Activated T-cell treated with anti-CD3 and anti-CD28 coated beads, Interleukin-2, amount 50 U/mL, for 72 hours (primary cell): ENCODE measurements at regions not wholly inside any gene's neighbourhood (a gene's known extent, or its start where the extent isn't known, plus 50 kb on each side); places are given as distances from the start of the nearest gene placed in this dataset.

Experiments used
- ATAC-seq, 2 donors: fragments of 150-1000 bp; cut with Tn5 transposase; replicated peaks in 1 of 2; 2 replicates each; pipeline ENCODE4 v1.10.0; 2021; ENCODE audit warnings: moderate library complexity in 2 of 2, mild to moderate bottlenecking in 1 of 2
- DNase-seq, 2 donors: peaks; one replicate each; pipeline ENCODE4 v3.0.0; 2021 to 2022; ENCODE audit warnings: mixed read lengths in 1 of 2
- H3K27ac Mint-ChIP-seq: one replicate; pipeline ENCODE4 v1.8.0; 2022; ENCODE audit warnings: mild to moderate bottlenecking, moderate library complexity, mixed read lengths
- H3K27me3 Mint-ChIP-seq: one replicate; pipeline ENCODE4 v1.8.0; 2022; ENCODE audit warnings: low read depth, mixed read lengths
- H3K36me3 Mint-ChIP-seq, 2 donors: one replicate each; pipeline ENCODE4 v1.8.0; 2022; ENCODE audit warnings: mixed read lengths in 2 of 2, mild to moderate bottlenecking in 1 of 2; ENCODE audit not compliant: insufficient read depth in 2 of 2
- H3K4me1 Mint-ChIP-seq: one replicate; pipeline ENCODE4 v1.8.0; 2022; ENCODE audit warnings: low read depth, mixed read lengths
- H3K4me3 Mint-ChIP-seq, 2 donors: one replicate each; pipeline ENCODE4 v1.8.0; 2022; ENCODE audit warnings: mild to moderate bottlenecking in 2 of 2, mixed read lengths in 2 of 2, moderate library complexity in 2 of 2
- H3K9me3 Mint-ChIP-seq, 2 donors: one replicate each; pipeline ENCODE4 v1.8.0; 2022; ENCODE audit warnings: mixed read lengths in 2 of 2

- no peaks in the 10 kb centered on the region for H3K9me3 Mint-ChIP-seq
- no peaks in the 10 kb centered on the region for H3K36me3 Mint-ChIP-seq
- no peak overlapping the region for H3K4me3 Mint-ChIP-seq
- DNase-seq = no peak
- H3K27me3 Mint-ChIP-seq = peaks cover 12% of the 10 kb centered on the region
- no peak for ATAC-seq
- no peaks in the 10 kb centered on the region for H3K4me1 Mint-ChIP-seq
- no peak overlapping the region for H3K27ac Mint-ChIP-seq
Observed at GRCh38 chr5:133793756-133794465, 174.5 kb downstream of the C5orf15 start.

GRCh38 chr5:133792655-133793054 is 175.8 kb downstream of the C5orf15 start:
- no peaks in the 10 kb centered on the region for H3K36me3 Mint-ChIP-seq
- no peaks in the 10 kb centered on the region for H3K4me1 Mint-ChIP-seq
- ATAC-seq (no peak), DNase-seq (no peak)
- H3K27ac Mint-ChIP-seq = no peak overlapping the region
- H3K9me3 Mint-ChIP-seq = no peaks in the 10 kb centered on the region
- peaks cover 8% of the 10 kb centered on the region for H3K27me3 Mint-ChIP-seq
- H3K4me3 Mint-ChIP-seq = no peak overlapping the region

- H3K27ac Mint-ChIP-seq = no peak overlapping the region
- DNase-seq = no peak
Observed at GRCh38 chr5:133792024-133792423, 176.4 kb downstream of the C5orf15 start.

GRCh38 chr5:133790898-133791297 is 177.5 kb downstream of the C5orf15 start:
- no peaks in the 10 kb centered on the region for H3K36me3 Mint-ChIP-seq
- DNase-seq = no peak
- no peak for ATAC-seq

More at GRCh38 chr5:133792024-133792423, 176.4 kb downstream of the C5orf15 start:
- ATAC-seq = no peak
- Mint-ChIP-seq H3K36me3 (no peaks in the 10 kb centered on the region), H3K4me3 (no peak overlapping the region), H3K9me3 (no peaks in the 10 kb centered on the region), H3K4me1 (no peaks in the 10 kb centered on the region), H3K27me3 (peaks cover 6% of the 10 kb centered on the region)

GRCh38 chr5:133789428-133789827 is 177.1 kb upstream of the FSTL4 start:
- H3K36me3 Mint-ChIP-seq = peaks cover 3 to 4% of the 10 kb centered on the region in 2 donors
- DNase-seq = no peak
- peaks cover 2 to 3% of the 10 kb centered on the region in 2 donors for H3K9me3 Mint-ChIP-seq
- no peak overlapping the region for H3K4me3 Mint-ChIP-seq
- H3K27me3 Mint-ChIP-seq = peaks cover 6% of the 10 kb centered on the region
- ATAC-seq = no peak
- H3K4me1 Mint-ChIP-seq = no peaks in the 10 kb centered on the region
- no peak overlapping the region for H3K27ac Mint-ChIP-seq

More at GRCh38 chr5:133790898-133791297, 177.5 kb downstream of the C5orf15 start:
- no peaks in the 10 kb centered on the region for H3K4me1 Mint-ChIP-seq
- no peak overlapping the region for H3K27ac Mint-ChIP-seq
- H3K4me3 Mint-ChIP-seq = no peak overlapping the region
- peaks cover 6% of the 10 kb centered on the region for H3K27me3 Mint-ChIP-seq
- H3K9me3 Mint-ChIP-seq = no peaks in the 10 kb centered on the region

GRCh38 chr5:133788121-133788520 is 175.8 kb upstream of the FSTL4 start:
- no peaks in the 10 kb centered on the region for H3K4me1 Mint-ChIP-seq
- no peak for ATAC-seq
- peaks cover 3 to 4% of the 10 kb centered on the region in 2 donors for H3K36me3 Mint-ChIP-seq
- no peak for DNase-seq
- peaks cover 2 to 3% of the 10 kb centered on the region in 2 donors for H3K9me3 Mint-ChIP-seq
- H3K27ac Mint-ChIP-seq = no peak overlapping the region
- no peak overlapping the region for H3K4me3 Mint-ChIP-seq
- peaks cover 6% of the 10 kb centered on the region for H3K27me3 Mint-ChIP-seq

GRCh38 chr5:133786420-133786819 is 174.1 kb upstream of the FSTL4 start:
- DNase-seq (no peak), ATAC-seq (no peak)
- Mint-ChIP-seq H3K27me3 (no peaks in the 10 kb centered on the region), H3K9me3 (peaks cover 2 to 3% of the 10 kb centered on the region in 2 donors), H3K4me3 (no peak overlapping the region), H3K4me1 (no peaks in the 10 kb centered on the region), H3K36me3 (peaks cover 3 to 4% of the 10 kb centered on the region in 2 donors), H3K27ac (no peak overlapping the region)

GRCh38 chr5:133785182-133785581 is 172.8 kb upstream of the FSTL4 start:
- DNase-seq = no peak
- no peaks in the 10 kb centered on the region for H3K4me1 Mint-ChIP-seq
- H3K4me3 Mint-ChIP-seq = no peak overlapping the region
- no peaks in the 10 kb centered on the region for H3K27me3 Mint-ChIP-seq
- H3K36me3 Mint-ChIP-seq = peaks cover 3 to 4% of the 10 kb centered on the region in 2 donors
- H3K27ac Mint-ChIP-seq = no peak overlapping the region
- H3K9me3 Mint-ChIP-seq = peaks cover 2 to 3% of the 10 kb centered on the region in 2 donors
- no peak for ATAC-seq

- DNase-seq = no peak
- H3K27ac Mint-ChIP-seq = no peak overlapping the region
- H3K27me3 Mint-ChIP-seq = no peaks in the 10 kb centered on the region
- H3K4me3 Mint-ChIP-seq = no peak overlapping the region
- peaks cover 2 to 3% of the 10 kb centered on the region in 2 donors for H3K9me3 Mint-ChIP-seq
- peak in 1 of 2 donors; percentile 42 for ATAC-seq
- H3K4me1 Mint-ChIP-seq = no peaks in the 10 kb centered on the region
- H3K36me3 Mint-ChIP-seq = peaks cover 3 to 4% of the 10 kb centered on the region in 2 donors
Observed at GRCh38 chr5:133783481-133783880, 171.1 kb upstream of the FSTL4 start.

- Mint-ChIP-seq H3K4me1 (no peaks in the 10 kb centered on the region), H3K27ac (no peak overlapping the region), H3K27me3 (no peaks in the 10 kb centered on the region), H3K9me3 (peaks cover 2 to 3% of the 10 kb centered on the region in 2 donors), H3K4me3 (no peak overlapping the region), H3K36me3 (peaks cover 3 to 4% of the 10 kb centered on the region in 2 donors)
- DNase-seq (no peak), ATAC-seq (no peak)
Observed at GRCh38 chr5:133782736-133783135, 170.4 kb upstream of the FSTL4 start.

GRCh38 chr5:133781436-133782225 is 169.3 kb upstream of the FSTL4 start:
- Mint-ChIP-seq H3K4me1 (no peaks in the 10 kb centered on the region), H3K27me3 (no peaks in the 10 kb centered on the region), H3K27ac (no peak overlapping the region), H3K4me3 (no peak overlapping the region), H3K9me3 (peaks cover 2 to 3% of the 10 kb centered on the region in 2 donors), H3K36me3 (peaks cover 3 to 4% of the 10 kb centered on the region in 2 donors)
- no peak for ATAC-seq
- no peak for DNase-seq

- H3K9me3 Mint-ChIP-seq = peaks cover 2 to 3% of the 10 kb centered on the region in 2 donors
- H3K4me3 Mint-ChIP-seq = no peak overlapping the region
- no peaks in the 10 kb centered on the region for H3K27me3 Mint-ChIP-seq
- H3K4me1 Mint-ChIP-seq = no peaks in the 10 kb centered on the region
- no peak for DNase-seq
- H3K27ac Mint-ChIP-seq = no peak overlapping the region
- ATAC-seq = no peak
- peaks cover 3 to 4% of the 10 kb centered on the region in 2 donors for H3K36me3 Mint-ChIP-seq
Observed at GRCh38 chr5:133780619-133781280, 168.4 kb upstream of the FSTL4 start.
